ENCODE measurements at regions not wholly inside any gene's neighbourhood (a gene's known extent, or its start where the extent isn't known, plus 50 kb on each side); places are given as distances from the start of the nearest gene placed in this dataset.

- FAIRE-seq, result no peak
- TF ChIP-seq, protein P1, sequence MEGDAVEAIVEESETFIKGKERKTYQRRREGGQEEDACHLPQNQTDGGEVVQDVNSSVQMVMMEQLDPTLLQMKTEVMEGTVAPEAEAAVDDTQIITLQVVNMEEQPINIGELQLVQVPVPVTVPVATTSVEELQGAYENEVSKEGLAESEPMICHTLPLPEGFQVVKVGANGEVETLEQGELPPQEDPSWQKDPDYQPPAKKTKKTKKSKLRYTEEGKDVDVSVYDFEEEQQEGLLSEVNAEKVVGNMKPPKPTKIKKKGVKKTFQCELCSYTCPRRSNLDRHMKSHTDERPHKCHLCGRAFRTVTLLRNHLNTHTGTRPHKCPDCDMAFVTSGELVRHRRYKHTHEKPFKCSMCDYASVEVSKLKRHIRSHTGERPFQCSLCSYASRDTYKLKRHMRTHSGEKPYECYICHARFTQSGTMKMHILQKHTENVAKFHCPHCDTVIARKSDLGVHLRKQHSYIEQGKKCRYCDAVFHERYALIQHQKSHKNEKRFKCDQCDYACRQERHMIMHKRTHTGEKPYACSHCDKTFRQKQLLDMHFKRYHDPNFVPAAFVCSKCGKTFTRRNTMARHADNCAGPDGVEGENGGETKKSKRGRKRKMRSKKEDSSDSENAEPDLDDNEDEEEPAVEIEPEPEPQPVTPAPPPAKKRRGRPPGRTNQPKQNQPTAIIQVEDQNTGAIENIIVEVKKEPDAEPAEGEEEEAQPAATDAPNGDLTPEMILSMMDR (IDR thresholded peaks at IDR 0.05; ENCODE audit: insufficient read depth, missing control alignments), result peak; percentile 15
- DNase-seq (ENCODE audit: insufficient read length, low spot score), result no peak
Measured at GRCh38 chr22:49046546-49047361, 780.9 kb downstream of the BRD1 start.

GRCh38 chr22:49046000-49046545 lies 781.6 kb downstream of the BRD1 start:
- DNase-seq (ENCODE audit: insufficient read length, low spot score) (no peak), FAIRE-seq (no peak)
- TF ChIP-seq, protein P1 (IDR thresholded peaks at IDR 0.05; ENCODE audit: insufficient read depth, missing control alignments), result no peak

GRCh38 chr22:49045276-49045675 lies 782.4 kb downstream of the BRD1 start:
- FAIRE-seq (no peak), DNase-seq (ENCODE audit: insufficient read length, low spot score) (no peak)
- TF ChIP-seq, protein P1 (IDR thresholded peaks at IDR 0.05; ENCODE audit: insufficient read depth, missing control alignments), result no peak

DNA sequence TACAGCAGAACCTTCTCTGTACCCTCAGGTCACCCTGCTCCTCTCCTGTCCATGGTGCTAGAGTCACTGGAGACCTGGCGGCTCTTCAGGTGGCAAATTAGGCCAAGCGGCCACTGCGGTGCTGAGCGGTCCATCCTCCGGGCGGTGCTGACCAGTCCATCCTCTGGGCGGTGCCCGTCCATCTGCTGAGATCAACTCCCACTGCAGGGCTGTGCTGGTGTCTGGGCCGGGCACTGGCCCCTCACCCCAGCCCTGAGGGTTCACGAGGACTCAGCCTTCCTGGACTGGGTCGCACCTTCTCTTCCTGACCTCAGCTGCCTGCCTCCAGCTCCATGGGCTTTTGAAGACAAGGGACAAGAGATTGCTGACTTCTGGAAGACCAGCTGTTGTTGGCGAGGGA lies 782.9 kb downstream of the BRD1 start:
- no peak for FAIRE-seq
- no peak for DNase-seq (ENCODE audit: insufficient read length, low spot score)
- TF ChIP-seq, protein P1 (IDR thresholded peaks at IDR 0.05; ENCODE audit: insufficient read depth, missing control alignments), result no peak

- FAIRE-seq, result no peak
- no peak for DNase-seq (ENCODE audit: insufficient read length, low spot score)
- TF ChIP-seq, protein P1 (IDR thresholded peaks at IDR 0.05; ENCODE audit: insufficient read depth, missing control alignments), result no peak
Measured at GRCh38 chr22:49044091-49044490, 783.6 kb downstream of the BRD1 start.

GRCh38 chr22:49042877-49043859 lies 784.5 kb downstream of the BRD1 start:
- TF ChIP-seq, protein P1 (IDR thresholded peaks at IDR 0.05; ENCODE audit: insufficient read depth, missing control alignments), result no peak
- DNase-seq (ENCODE audit: insufficient read length, low spot score), result no peak
- no peak for FAIRE-seq

All from D721Med (cell line).